GM12878 (cell line): ENCODE measurements at regions not wholly inside any gene's neighbourhood (a gene's known extent, or its start where the extent isn't known, plus 50 kb on each side); places are given as distances from the start of the nearest gene placed in this dataset.

Experiments
- ATAC-seq: fragments of 200-7000 bp; cut with Tn5 transposase; 3 replicates; pipeline ENCODE4 v1.9.1; 2020; ENCODE audit warnings: mild to moderate bottlenecking, moderate library complexity
- BruUV-seq: library from RNA; stranded (reverse); fragments of 400-500 nt; replicated peaks from 2 replicates; lab custom pipeline; 2021; lab: Mats Ljungman, UMichigan
- CTCF ChIA-PET: fragments of 300-600 bp; sonication (Branson Sonifier 250); formaldehyde crosslinking; extraction: SDS; loops from one replicate; lab custom pipeline; 2021; ENCODE audit warnings: inconsistent platforms; lab: Yijun Ruan, JAX
- POLR2A ChIA-PET: fragments of 350-600 bp; formaldehyde crosslinking; extraction: SDS; loops from one replicate; lab custom pipeline; 2021; ENCODE audit warnings: inconsistent platforms; lab: Charles Lee
- RAD21 ChIA-PET: fragments of 300-600 bp; sonication (Branson Sonifier 250); formaldehyde crosslinking; loops from one replicate; lab custom pipeline; 2023; ENCODE audit warnings: antibody characterized with exemption; ENCODE audit not compliant: unreplicated experiment; lab: Charles Lee
- SMC1A ChIA-PET: fragments of 300-600 bp; sonication (Branson Sonifier 250); formaldehyde crosslinking; loops from one replicate; lab custom pipeline; 2023; ENCODE audit not compliant: unreplicated experiment, uncharacterized antibody; lab: Charles Lee
- DNase-seq: peaks from one replicate; pipeline ENCODE4 v3.0.0-alpha.2; 2011; ENCODE audit warnings: low read depth, low spot score
- FAIRE-seq: peaks from 3 replicates; lab custom pipeline; 2011; peaks lifted over from hg19 to GRCh38; lab: Jason Lieb, UNC
- H2AFZ ChIP-seq: 2 replicates; pipeline ENCODE4 v1.6.0; 2011; ENCODE audit warnings: low read depth, low read length, control low read depth; ENCODE audit not compliant: control insufficient read depth
- H3K27ac ChIP-seq: 2 replicates; pipeline ENCODE4 v1.5.1; 2011; ENCODE audit warnings: control low read depth; ENCODE audit not compliant: control insufficient read depth, insufficient read depth
- H3K27me3 ChIP-seq, 2 experiments: replicated peaks in 1 of 2; 2 replicates each; pipeline versions ENCODE4 v1.6.0 to v1.6.1; 2011; ENCODE audit warnings: low read length in 1 of 2; ENCODE audit not compliant: control insufficient read depth in 2 of 2, insufficient read depth in 2 of 2
- H3K36me3 ChIP-seq, 2 experiments: 2 replicates each; pipeline ENCODE4 v1.5.1; 2011; ENCODE audit warnings: low read length in 1 of 2; ENCODE audit not compliant: control insufficient read depth in 2 of 2, insufficient read depth in 2 of 2
- H3K4me1 ChIP-seq: 2 replicates; pipeline ENCODE4 v1.6.1; 2011; ENCODE audit warnings: mild to moderate bottlenecking, low read length, moderate library complexity, mixed read lengths; ENCODE audit not compliant: control insufficient read depth, insufficient read depth
- H3K4me2 ChIP-seq: 2 replicates; pipeline ENCODE4 v1.6.0; 2011; ENCODE audit warnings: control low read depth; ENCODE audit not compliant: control insufficient read depth, insufficient read depth
- H3K4me3 ChIP-seq: fragments of 200-600 bp; sonication (generic); 2 replicates; pipeline ENCODE4 v1.5.1; 2016
- H3K79me2 ChIP-seq: 2 replicates; pipeline ENCODE4 v1.6.0; 2011; ENCODE audit warnings: low read length; ENCODE audit not compliant: control insufficient read depth, insufficient read depth
- H3K9ac ChIP-seq: 2 replicates; pipeline ENCODE4 v1.8.0; 2011; ENCODE audit warnings: low read length, control low read depth, mixed read lengths; ENCODE audit not compliant: control insufficient read depth, insufficient read depth
- H3K9me3 ChIP-seq: replicated peaks from 3 replicates; pipeline ENCODE4 v1.5.1; 2011; ENCODE audit warnings: mild to moderate bottlenecking, low read length; ENCODE audit not compliant: control insufficient read depth, insufficient read depth
- H4K20me1 ChIP-seq: 2 replicates; pipeline ENCODE4 v1.6.0; 2011; ENCODE audit not compliant: control insufficient read depth, insufficient read depth
- CBFB ChIP-seq: IDR thresholded peaks from 2 replicates; pipeline ENCODE4 v1.6.1; 2016; ENCODE audit warnings: antibody characterized with exemption, low read depth
- FOXM1 ChIP-seq: IDR thresholded peaks from 2 replicates; pipeline ENCODE4 v1.6.1; 2012; ENCODE audit warnings: low read depth, mild to moderate bottlenecking, inconsistent platforms, low read length, moderate library complexity
- GATAD2B ChIP-seq: fragments of 450-650 bp; conservative IDR thresholded peaks from 2 replicates; pipeline ENCODE4 v1.6.1; 2017; ENCODE audit warnings: low read depth, mild to moderate bottlenecking, moderate library complexity
- HDAC6 ChIP-seq: fragments of 200-600 bp; sonication (generic); IDR thresholded peaks from one replicate; pipeline ENCODE4 v1.8.0; 2017; ENCODE audit warnings: antibody characterized with exemption; ENCODE audit not compliant: unreplicated experiment
- IRF5 ChIP-seq: fragments of 450-650 bp; IDR thresholded peaks from 2 replicates; pipeline ENCODE4 v1.6.1; 2017; ENCODE audit warnings: borderline replicate concordance
- MEF2B ChIP-seq: fragments of 450-650 bp; IDR thresholded peaks from 2 replicates; pipeline ENCODE4 v1.6.1; 2018; ENCODE audit warnings: mild to moderate bottlenecking, moderate library complexity; ENCODE audit not compliant: partially characterized antibody, poor library complexity, severe bottlenecking
- POLR2A ChIP-seq: IDR thresholded peaks from 2 replicates; pipeline ENCODE4 v1.6.1; 2011; ENCODE audit warnings: low read depth, mild to moderate bottlenecking, low read length
- RELA ChIP-seq: fragments of 450-650 bp; IDR thresholded peaks from 2 replicates; pipeline ENCODE4 v1.8.0; 2014; ENCODE audit warnings: borderline replicate concordance; ENCODE audit not compliant: partially characterized antibody
- REST ChIP-seq: IDR thresholded peaks from 2 replicates; pipeline ENCODE4 v1.6.1; 2012; ENCODE audit warnings: mild to moderate bottlenecking, low read depth, low read length
- RFX5 ChIP-seq: IDR thresholded peaks from 2 replicates; pipeline ENCODE4 v1.6.1; 2011; ENCODE audit warnings: low read depth, low read length, improper control_type of control experiment
- STAT1 ChIP-seq: fragments of 450-650 bp; conservative IDR thresholded peaks from 2 replicates; pipeline ENCODE4 v1.6.1; 2014; ENCODE audit warnings: antibody characterized with exemption, mild to moderate bottlenecking
- SUPT20H ChIP-seq: IDR thresholded peaks from 2 replicates; pipeline ENCODE4 v1.6.1; 2011; ENCODE audit warnings: low read depth, mild to moderate bottlenecking, low read length, moderate library complexity, borderline replicate concordance; ENCODE audit not compliant: control insufficient read depth
- ZBTB4 ChIP-seq: fragments of 450-650 bp; formaldehyde crosslinking; IDR thresholded peaks from 2 replicates; pipeline ENCODE4 v1.4.0; 2022; ENCODE audit warnings: mild to moderate bottlenecking, moderate library complexity
- WGBS: methylation state at CpG from one replicate; pipeline ENCODE4 v1.1.6; 2016; ENCODE audit warnings: low lambda C conversion rate; ENCODE audit not compliant: insufficient replicate concordance, insufficient coverage; ENCODE audit errors: missing lambda C conversion rate; 5-methylcytosine and 5-hydroxymethylcytosine counted together
- in situ Hi-C: fragments of 300-500 bp; cut with MboI; formaldehyde crosslinking; loops from 9 replicates; pipeline ENCODE4 v1.14.3; 2018; ENCODE audit warnings: mixed read lengths
- intact Hi-C: fragments of 100-400 bp; cut with micrococcal nuclease; formaldehyde crosslinking; loops from one replicate; pipeline ENCODE4 v1.14.2; 2022; ENCODE audit not compliant: unreplicated experiment

GRCh38 chr5:98638701-98639100, 134.8 kb upstream of the RGMB start:
- Histone ChIP-seq H3K27ac (no peak overlapping the region), H3K27me3 (no peaks in the 10 kb centered on the region), H3K4me3 (no peak overlapping the region), H3K9ac (no peak overlapping the region), H3K36me3 (no peaks in the 10 kb centered on the region), H4K20me1 (no peaks in the 10 kb centered on the region), H3K79me2 (no peaks in the 10 kb centered on the region), H3K4me2 (no peak overlapping the region), H3K4me1 (no peaks in the 10 kb centered on the region), H3K9me3 (no peaks in the 10 kb centered on the region), H2AFZ (no peak overlapping the region)
- intact Hi-C loops (loop anchor here (10.0 kb wide), 1 partner anchor 186 kb away; no protein-coding TSS in a partner anchor), in situ Hi-C loops (no loop called here)
- WGBS, result 0% methylated on average over 1 of the region's 1 CpG
- CTCF ChIA-PET, result no interaction called here
- POLR2A ChIA-PET, result no interaction called here
- RAD21 ChIA-PET, result no interaction called here
- DNase-seq (no peak), FAIRE-seq (no peak), ATAC-seq (no peak)
- no TSS peak for BruUV-seq
- SMC1A ChIA-PET, result no interaction called here
- TF ChIP-seq STAT1, result no peak
- TF ChIP-seq ZBTB4 (CRISPR knock-in tag), result no peak
- no peak for TF ChIP-seq IRF5
- no peak for TF ChIP-seq RELA
- TF ChIP-seq FOXM1, result no peak
- TF ChIP-seq GATAD2B, result no peak
- no peak for TF ChIP-seq CBFB
- TF ChIP-seq REST, result no peak
- no peak for TF ChIP-seq RFX5
- no peak for TF ChIP-seq MEF2B
- no peak for TF ChIP-seq SUPT20H
- no peak for TF ChIP-seq HDAC6
- TF ChIP-seq POLR2A, result no peak
